ENCODE measurements at regions not wholly inside any gene's neighbourhood (a gene's known extent, or its start where the extent isn't known, plus 50 kb on each side); places are given as distances from the start of the nearest gene placed in this dataset.
"Not testable (repeated sequence)": the region's sequence is repeated elsewhere in the genome, so short reads cannot be mapped to it uniquely, and the experiment has no call there.

DNA sequence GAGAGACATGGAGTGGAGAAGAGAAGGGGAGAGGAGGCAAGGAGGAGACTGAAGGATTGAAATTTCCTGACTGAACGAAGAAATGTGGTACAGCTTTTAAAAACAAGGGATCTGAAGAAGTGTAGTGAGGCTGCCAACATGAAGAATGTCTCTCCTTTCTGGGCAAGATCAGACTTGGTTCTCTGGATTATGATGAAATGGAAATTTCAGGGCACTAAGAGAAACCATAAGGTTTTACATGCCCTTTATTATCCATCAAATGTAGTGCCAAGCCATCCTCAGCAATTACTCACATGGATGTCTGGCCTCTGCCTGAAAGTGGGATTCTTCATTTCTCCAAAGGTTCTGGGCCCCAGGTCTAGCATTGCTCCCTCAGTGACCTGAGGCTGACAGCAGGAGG is 77.6 kb upstream of the CCDC80 start:
- Histone ChIP-seq H3K9me3 (ENCODE audit: control insufficient read depth, insufficient read depth, low read length) (no peaks in the 10 kb centered on the region), H3K27me3 (ENCODE audit: control insufficient read depth, insufficient read depth, low read length) (no peaks in the 10 kb centered on the region), H3K4me1 (ENCODE audit: control insufficient read depth, insufficient read depth, low read length) (no peaks in the 10 kb centered on the region), H3K27ac (ENCODE audit: low read depth, low read length) (no peak overlapping the region), H3K36me3 (ENCODE audit: control insufficient read depth, insufficient read depth, low read length) (no peaks in the 10 kb centered on the region), H3K4me3 (ENCODE audit: low read depth, low read length) (no peak overlapping the region)
- WGBS (ENCODE audit: insufficient coverage): 77% methylated on average over 1 of the region's 1 CpG
- no peak for DNase-seq (ENCODE audit: low read depth in 4 of 6, low spot score in 6 of 6)

DNA sequence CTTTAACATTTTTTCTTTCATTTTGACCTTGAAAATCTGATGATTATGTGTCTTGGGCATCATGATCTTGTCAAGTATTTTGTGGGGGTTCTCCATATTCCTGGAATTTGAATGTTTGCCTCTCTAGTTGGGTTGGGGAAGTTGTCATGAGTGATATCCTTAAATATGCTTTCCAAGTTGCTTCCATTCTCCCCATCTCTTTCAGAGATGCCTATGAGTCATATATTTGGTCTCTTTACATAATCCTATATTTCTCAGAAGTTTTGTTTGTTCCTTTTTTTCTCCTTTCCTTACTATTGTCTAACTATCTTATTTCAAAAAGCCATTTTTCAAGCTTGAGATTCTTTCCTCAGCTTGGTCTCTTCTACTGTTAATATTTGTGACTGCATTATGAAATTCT is 69.0 kb upstream of the CCDC80 start:
- H3K4me3 ChIP-seq (ENCODE audit: low read depth, low read length): no peak overlapping the region
- no peaks in the 10 kb centered on the region for H3K27me3 ChIP-seq (ENCODE audit: control insufficient read depth, insufficient read depth, low read length)
- no peaks in the 10 kb centered on the region for H3K36me3 ChIP-seq (ENCODE audit: control insufficient read depth, insufficient read depth, low read length)

DNA sequence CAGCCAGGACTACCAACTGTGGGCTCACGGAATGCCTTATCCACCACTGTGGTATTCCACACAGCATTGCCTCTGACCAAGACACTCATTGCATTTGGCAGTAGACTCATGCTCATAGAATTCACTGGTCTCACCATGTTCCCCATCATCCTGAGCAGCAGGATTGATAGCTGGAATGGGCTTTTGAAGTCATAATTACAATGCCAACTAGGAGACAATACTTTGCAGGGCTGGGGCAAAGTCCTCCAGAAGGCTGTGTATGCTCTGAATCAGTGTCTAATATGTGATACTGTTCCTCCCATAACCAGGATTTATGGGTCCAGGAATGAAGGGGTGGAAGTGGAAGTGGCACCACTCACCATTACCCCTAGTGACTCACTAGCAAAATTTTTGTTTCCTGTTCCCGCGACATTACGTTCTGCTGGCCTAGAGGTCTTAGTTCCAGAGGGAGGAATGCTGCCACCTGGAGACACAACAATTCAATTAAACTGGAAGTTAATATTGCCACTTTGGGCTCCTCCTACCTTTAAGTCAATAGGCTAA is 58.6 kb upstream of the CCDC80 start:
- Histone ChIP-seq H3K27me3 (ENCODE audit: control insufficient read depth, insufficient read depth, low read length) (no peaks in the 10 kb centered on the region), H3K36me3 (ENCODE audit: control insufficient read depth, insufficient read depth, low read length) (no peaks in the 10 kb centered on the region), H3K27ac (ENCODE audit: low read depth, low read length) (no peak overlapping the region), H3K4me1 (ENCODE audit: control insufficient read depth, insufficient read depth, low read length) (no peaks in the 10 kb centered on the region), H3K4me3 (ENCODE audit: low read depth, low read length) (no peak overlapping the region), H3K9me3 (ENCODE audit: control insufficient read depth, insufficient read depth, low read length) (no peaks in the 10 kb centered on the region)
- 100% methylated on average over 1 of the region's 4 CpGs for WGBS (ENCODE audit: insufficient coverage)
- no peak for DNase-seq (ENCODE audit: low read depth in 4 of 6, low spot score in 6 of 6)

More for the DNA sequence above, 69.0 kb upstream of the CCDC80 start:
- Histone ChIP-seq H3K9me3 (ENCODE audit: control insufficient read depth, insufficient read depth, low read length) (no peaks in the 10 kb centered on the region), H3K27ac (ENCODE audit: low read depth, low read length) (no peak overlapping the region), H3K4me1 (ENCODE audit: control insufficient read depth, insufficient read depth, low read length) (no peaks in the 10 kb centered on the region)
- no peak for DNase-seq (ENCODE audit: low read depth in 4 of 6, low spot score in 6 of 6)

DNA sequence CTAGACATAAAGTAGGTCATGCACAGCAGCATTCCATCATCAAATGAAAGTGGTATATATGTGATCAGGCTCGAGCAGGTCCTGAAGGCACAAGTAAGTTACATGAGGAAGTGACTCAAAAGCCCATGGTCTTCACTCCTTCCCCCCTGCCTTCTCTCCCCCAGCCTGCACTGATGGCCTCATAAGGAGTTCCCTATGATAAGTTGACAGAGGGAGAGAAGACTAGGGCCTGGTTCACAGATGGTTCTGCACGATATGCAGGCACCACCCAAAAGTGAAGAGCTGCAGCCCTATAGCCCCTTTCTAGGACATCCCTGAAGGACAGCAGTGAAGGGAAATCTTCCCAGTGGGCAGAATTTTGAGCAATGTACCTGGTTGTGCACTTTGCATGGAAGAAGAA is 57.5 kb upstream of the CCDC80 start:
- H3K4me1 ChIP-seq (ENCODE audit: control insufficient read depth, insufficient read depth, low read length); H3K4me3 ChIP-seq (ENCODE audit: low read depth, low read length); H3K27ac ChIP-seq (ENCODE audit: low read depth, low read length); H3K27me3 ChIP-seq (ENCODE audit: control insufficient read depth, insufficient read depth, low read length); DNase-seq (ENCODE audit: low read depth in 4 of 6, low spot score in 6 of 6); H3K36me3 ChIP-seq (ENCODE audit: control insufficient read depth, insufficient read depth, low read length); H3K9me3 ChIP-seq (ENCODE audit: control insufficient read depth, insufficient read depth, low read length): not testable (repeated sequence)
- WGBS (ENCODE audit: insufficient coverage): 100% methylated on average over 1 of the region's 2 CpGs

DNA sequence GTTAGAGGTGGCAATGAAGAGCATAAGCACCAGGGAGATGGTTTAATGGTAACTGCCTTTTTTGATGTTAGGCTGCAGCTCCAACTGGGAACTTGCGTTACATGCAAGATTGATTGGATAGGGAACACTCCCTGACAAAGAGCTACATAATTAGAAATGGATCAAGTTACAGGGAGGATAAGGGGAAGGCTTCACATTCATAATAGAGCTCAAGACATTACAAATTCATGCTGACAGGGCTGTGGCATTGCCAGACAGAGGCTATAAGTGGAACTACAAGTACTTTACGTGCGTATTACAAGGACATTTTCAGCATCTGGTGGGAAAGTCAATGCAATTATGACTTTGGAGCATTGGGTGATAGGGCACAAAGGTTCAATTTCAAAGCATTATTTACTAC is 55.3 kb upstream of the CCDC80 start:
- not testable (repeated sequence) for DNase-seq (ENCODE audit: low read depth in 4 of 6, low spot score in 6 of 6); H3K4me1 ChIP-seq (ENCODE audit: control insufficient read depth, insufficient read depth, low read length); H3K27me3 ChIP-seq (ENCODE audit: control insufficient read depth, insufficient read depth, low read length); H3K9me3 ChIP-seq (ENCODE audit: control insufficient read depth, insufficient read depth, low read length); H3K36me3 ChIP-seq (ENCODE audit: control insufficient read depth, insufficient read depth, low read length); H3K4me3 ChIP-seq (ENCODE audit: low read depth, low read length); H3K27ac ChIP-seq (ENCODE audit: low read depth, low read length)
- WGBS (ENCODE audit: insufficient coverage): no CpG with 5 or more reads among the region's 3 CpGs

DNA sequence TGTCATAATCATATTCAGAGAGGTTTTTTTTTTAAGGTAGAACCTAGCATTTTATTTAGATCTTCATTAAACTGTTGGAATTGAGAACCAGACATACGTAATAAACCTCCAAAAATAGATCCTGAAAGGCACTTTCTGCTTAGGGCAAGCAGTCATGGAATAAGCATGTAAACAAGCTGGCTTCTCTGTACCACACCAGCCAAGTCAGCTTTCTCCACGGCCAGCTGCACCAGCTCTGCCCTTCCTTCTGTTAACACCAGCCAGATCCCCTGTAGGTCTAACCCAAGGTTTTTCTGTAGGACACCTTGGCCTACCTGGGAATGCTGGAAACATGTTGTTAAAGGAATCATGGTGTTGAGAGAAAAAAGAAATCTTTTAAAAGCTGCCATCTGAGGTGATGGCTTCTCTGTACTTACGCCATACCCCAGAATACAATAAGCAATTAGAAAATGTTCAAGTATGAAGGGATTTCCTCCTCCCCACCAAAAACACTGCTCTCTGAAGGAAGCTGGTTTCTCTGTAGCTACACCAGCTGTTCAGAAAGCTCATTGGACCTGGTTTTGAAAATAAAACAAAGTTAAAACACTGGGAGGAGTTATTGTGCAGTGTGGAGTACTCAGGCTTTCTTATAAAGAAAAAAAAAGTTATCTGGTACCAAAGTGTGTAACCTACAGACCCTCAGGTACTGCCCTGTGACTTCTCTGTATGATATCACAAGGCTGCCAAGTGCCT is 54.6 kb upstream of the CCDC80 start:
- not testable (repeated sequence) for H3K4me3 ChIP-seq (ENCODE audit: low read depth, low read length); H3K27me3 ChIP-seq (ENCODE audit: control insufficient read depth, insufficient read depth, low read length); H3K9me3 ChIP-seq (ENCODE audit: control insufficient read depth, insufficient read depth, low read length); H3K36me3 ChIP-seq (ENCODE audit: control insufficient read depth, insufficient read depth, low read length); DNase-seq (ENCODE audit: low read depth in 4 of 6, low spot score in 6 of 6); H3K4me1 ChIP-seq (ENCODE audit: control insufficient read depth, insufficient read depth, low read length); H3K27ac ChIP-seq (ENCODE audit: low read depth, low read length)
- no CpG with 5 or more reads among the region's 3 CpGs for WGBS (ENCODE audit: insufficient coverage)

DNA sequence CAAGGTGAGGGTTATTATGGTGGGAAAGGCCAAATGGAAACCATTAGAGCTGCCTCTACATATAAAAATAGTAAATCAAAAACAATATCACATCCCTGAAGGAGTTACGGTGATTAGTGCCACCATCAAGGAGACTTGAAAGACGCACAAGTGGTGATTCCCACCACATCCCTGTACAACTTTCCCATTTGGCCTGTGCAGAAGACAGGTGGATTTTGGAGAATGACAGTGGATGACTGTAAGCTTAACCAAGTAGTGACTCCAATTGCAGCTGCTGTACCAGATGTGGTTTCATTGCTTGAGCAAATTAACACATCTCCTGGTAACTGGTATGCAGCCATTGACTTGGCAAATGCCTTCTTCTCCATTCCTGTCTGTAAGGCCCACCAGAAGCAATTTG is 54.0 kb upstream of the CCDC80 start:
- not testable (repeated sequence) for H3K36me3 ChIP-seq (ENCODE audit: control insufficient read depth, insufficient read depth, low read length); H3K27ac ChIP-seq (ENCODE audit: low read depth, low read length); DNase-seq (ENCODE audit: low read depth in 4 of 6, low spot score in 6 of 6); H3K4me1 ChIP-seq (ENCODE audit: control insufficient read depth, insufficient read depth, low read length); H3K9me3 ChIP-seq (ENCODE audit: control insufficient read depth, insufficient read depth, low read length); H3K27me3 ChIP-seq (ENCODE audit: control insufficient read depth, insufficient read depth, low read length); H3K4me3 ChIP-seq (ENCODE audit: low read depth, low read length)
- WGBS (ENCODE audit: insufficient coverage): no CpG with 5 or more reads among the region's 2 CpGs

DNA sequence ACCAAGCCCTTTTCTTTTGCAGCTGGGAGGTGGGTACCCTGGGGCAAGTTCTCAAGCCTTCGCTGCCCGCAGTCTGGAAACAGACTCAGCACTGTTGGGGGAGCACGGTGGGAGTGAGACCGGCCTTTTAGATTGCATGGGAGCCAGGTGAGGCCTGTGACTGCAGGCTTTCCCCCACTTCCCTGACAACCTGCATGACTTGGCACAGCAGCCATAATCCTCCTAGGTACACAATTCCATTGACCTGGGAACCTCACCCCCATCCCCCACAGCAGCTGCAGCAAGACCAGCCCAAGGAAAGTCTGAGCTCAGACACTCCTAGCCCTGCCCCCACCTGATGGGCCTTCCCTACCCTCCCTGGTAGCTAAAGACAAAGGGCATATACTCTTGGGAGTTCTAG is 52.2 kb upstream of the CCDC80 start:
- WGBS (ENCODE audit: insufficient coverage): 97% methylated on average over 4 of the region's 4 CpGs

More for the DNA sequence above, 52.2 kb upstream of the CCDC80 start:
- Histone ChIP-seq H3K4me1 (ENCODE audit: control insufficient read depth, insufficient read depth, low read length) (no peaks in the 10 kb centered on the region), H3K9me3 (ENCODE audit: control insufficient read depth, insufficient read depth, low read length) (peaks cover 1% of the 10 kb centered on the region), H3K27ac (ENCODE audit: low read depth, low read length) (no peak overlapping the region), H3K4me3 (ENCODE audit: low read depth, low read length) (no peak overlapping the region), H3K27me3 (ENCODE audit: control insufficient read depth, insufficient read depth, low read length) (no peaks in the 10 kb centered on the region), H3K36me3 (ENCODE audit: control insufficient read depth, insufficient read depth, low read length) (no peaks in the 10 kb centered on the region)
- no peak for DNase-seq (ENCODE audit: low read depth in 4 of 6, low spot score in 6 of 6)
